ENCODE measurements at regions not wholly inside any gene's neighbourhood (a gene's known extent, or its start where the extent isn't known, plus 50 kb on each side); places are given as distances from the start of the nearest gene placed in this dataset.

DNA sequence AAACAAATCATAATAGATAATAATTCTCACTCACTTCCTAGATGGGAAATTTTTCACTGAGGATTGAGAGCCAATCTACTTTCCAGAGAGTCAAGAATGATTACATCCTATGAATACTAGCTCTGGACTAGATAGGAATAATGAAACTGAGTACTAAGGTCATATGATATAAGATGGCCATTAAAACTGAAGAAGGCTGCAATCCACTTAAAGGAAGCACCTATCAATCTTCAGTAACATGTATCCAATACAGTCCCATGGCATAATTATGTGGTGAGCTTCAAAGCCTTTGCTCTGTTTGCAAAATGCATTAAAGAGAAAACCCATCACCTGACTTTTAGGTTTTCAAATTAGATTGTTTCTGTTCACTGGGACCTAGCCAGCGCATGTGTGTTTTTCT, 398.0 kb upstream of the MEIS1 start:
- Histone ChIP-seq H2AK9ac (replicated peaks; ENCODE audit: low read depth, low read length, poor library complexity) (no peak overlapping the region), H3K79me1 (ENCODE audit: low read depth in 1 of 2, low read length in 2 of 2) (no peaks in the 10 kb centered on the region), H3K9ac (ENCODE audit: low read depth, low read length) (no peak overlapping the region), H3K23ac (ENCODE audit: low read depth, low read length) (no peak overlapping the region), H3K4me1 (ENCODE audit: control insufficient read depth, insufficient read depth, low read length) (no peaks in the 10 kb centered on the region), H3K27me3 (ENCODE audit: control insufficient read depth, insufficient read depth, low read length) (peaks cover 3% of the 10 kb centered on the region), H3K9me3 (ENCODE audit: control insufficient read depth, insufficient read depth, low read length) (no peaks in the 10 kb centered on the region), H4K5ac (ENCODE audit: low read depth, low read length) (no peak overlapping the region), H2BK120ac (ENCODE audit: low read depth, low read length) (no peak overlapping the region), H4K20me1 (ENCODE audit: insufficient read depth, low read length) (no peaks in the 10 kb centered on the region), H3K27ac (ENCODE audit: insufficient read depth, low read length) (no peak overlapping the region), H3K36me3 (ENCODE audit: control insufficient read depth, insufficient read depth, low read length) (no peaks in the 10 kb centered on the region), H2BK20ac (ENCODE audit: low read depth, low read length) (no peak overlapping the region), H2BK15ac (ENCODE audit: low read depth, low read length) (no peak overlapping the region), H3K14ac (replicated peaks; ENCODE audit: low read depth, low read length) (no peak overlapping the region), H2AK5ac (ENCODE audit: low read depth, low read length) (no peak overlapping the region), H4K91ac (ENCODE audit: insufficient read depth, low read depth, low read length) (no peak overlapping the region), H3K4me2 (ENCODE audit: low read depth, low read length) (no peak overlapping the region), H3K9me1 (ENCODE audit: insufficient read depth, low read length) (no peaks in the 10 kb centered on the region), H3K18ac (ENCODE audit: low read depth, low read length) (no peak overlapping the region), H2AFZ (replicated peaks; ENCODE audit: low read length, poor library complexity) (no peak overlapping the region), H2BK5ac (ENCODE audit: low read depth, low read length, poor library complexity, severe bottlenecking) (no peak overlapping the region), H3K56ac (ENCODE audit: extremely low read depth, insufficient read depth, low read length) (no peak overlapping the region), H4K8ac (ENCODE audit: low read depth in 2 of 2, low read length in 2 of 2) (no peak overlapping the region), H3K4me3 (ENCODE audit: insufficient read depth, low read depth, low read length) (no peak overlapping the region), H3K4ac (ENCODE audit: low read depth, low read length) (no peak overlapping the region)
- ChIA-PET POLR2A (ENCODE audit: unreplicated experiment) (no interaction called here), CTCF (no interaction called here)
- in situ Hi-C loops (cut with MboI; ENCODE audit: low sequenced_read_pairs) (no loop called here), dilution Hi-C loops (cut with HindIII; ENCODE audit: low sequenced_read_pairs, unreplicated experiment) (no loop called here), intact Hi-C loops (cut with micrococcal nuclease) (no loop called here)
- ATAC-seq (ENCODE audit: low read depth) (no peak), DNase-seq (no peak)
- BruUV-seq (replicated peaks): no TSS peak
- TF ChIP-seq RFX5 (IDR thresholded peaks at IDR 0.05; ENCODE audit: low read depth, low read length): no peak
- no peak for TF ChIP-seq POLR2A (IDR thresholded peaks at IDR 0.05; ENCODE audit: low read depth, low read length)
- no peak for TF ChIP-seq NFE2L2 (IDR thresholded peaks at IDR 0.05; ENCODE audit: low read depth, low read length)
- TF ChIP-seq RAD21 (IDR thresholded peaks at IDR 0.05; ENCODE audit: low read length): no peak
- no peak for TF ChIP-seq CHD1 (IDR thresholded peaks at IDR 0.05; ENCODE audit: low read depth, low read length)
- no peak for TF ChIP-seq FOS (IDR thresholded peaks at IDR 0.05; ENCODE audit: low read depth, low read length)
- TF ChIP-seq, protein P1, sequence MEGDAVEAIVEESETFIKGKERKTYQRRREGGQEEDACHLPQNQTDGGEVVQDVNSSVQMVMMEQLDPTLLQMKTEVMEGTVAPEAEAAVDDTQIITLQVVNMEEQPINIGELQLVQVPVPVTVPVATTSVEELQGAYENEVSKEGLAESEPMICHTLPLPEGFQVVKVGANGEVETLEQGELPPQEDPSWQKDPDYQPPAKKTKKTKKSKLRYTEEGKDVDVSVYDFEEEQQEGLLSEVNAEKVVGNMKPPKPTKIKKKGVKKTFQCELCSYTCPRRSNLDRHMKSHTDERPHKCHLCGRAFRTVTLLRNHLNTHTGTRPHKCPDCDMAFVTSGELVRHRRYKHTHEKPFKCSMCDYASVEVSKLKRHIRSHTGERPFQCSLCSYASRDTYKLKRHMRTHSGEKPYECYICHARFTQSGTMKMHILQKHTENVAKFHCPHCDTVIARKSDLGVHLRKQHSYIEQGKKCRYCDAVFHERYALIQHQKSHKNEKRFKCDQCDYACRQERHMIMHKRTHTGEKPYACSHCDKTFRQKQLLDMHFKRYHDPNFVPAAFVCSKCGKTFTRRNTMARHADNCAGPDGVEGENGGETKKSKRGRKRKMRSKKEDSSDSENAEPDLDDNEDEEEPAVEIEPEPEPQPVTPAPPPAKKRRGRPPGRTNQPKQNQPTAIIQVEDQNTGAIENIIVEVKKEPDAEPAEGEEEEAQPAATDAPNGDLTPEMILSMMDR (conservative IDR thresholded peaks at IDR 0.05; ENCODE audit: low read depth, low read length): no peak
- TF ChIP-seq BHLHE40 (IDR thresholded peaks at IDR 0.05; ENCODE audit: low read depth, low read length): no peak
- TF ChIP-seq, protein P2, sequence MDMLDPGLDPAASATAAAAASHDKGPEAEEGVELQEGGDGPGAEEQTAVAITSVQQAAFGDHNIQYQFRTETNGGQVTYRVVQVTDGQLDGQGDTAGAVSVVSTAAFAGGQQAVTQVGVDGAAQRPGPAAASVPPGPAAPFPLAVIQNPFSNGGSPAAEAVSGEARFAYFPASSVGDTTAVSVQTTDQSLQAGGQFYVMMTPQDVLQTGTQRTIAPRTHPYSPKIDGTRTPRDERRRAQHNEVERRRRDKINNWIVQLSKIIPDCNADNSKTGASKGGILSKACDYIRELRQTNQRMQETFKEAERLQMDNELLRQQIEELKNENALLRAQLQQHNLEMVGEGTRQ (IDR thresholded peaks at IDR 0.05; ENCODE audit: low read depth, low read length): no peak
- WGBS, 2 experiments (ENCODE audit: extremely low coverage in 2 of 2, insufficient read length in 1 of 2): 100% methylated on average over 1 of the region's 1 CpG; no CpG with 5 or more reads in 1 of the 2 experiments

Measured in IMR-90 (cell line).